Esophagus muscularis mucosa (tissue), 3 donors: ENCODE measurements at regions not wholly inside any gene's neighbourhood (a gene's known extent, or its start where the extent isn't known, plus 50 kb on each side); places are given as distances from the start of the nearest gene placed in this dataset.

Experiments
- CTCF ChIP-seq, 3 experiments: fragments of 200-600 bp in 2 of 3; fragments of 450-650 bp in 1 of 3; sonication (generic) in 2 of 3; IDR thresholded peaks; one replicate each; pipeline ENCODE4 v1.5.1; 2017 to 2019; ENCODE audit warnings: antibody characterized with exemption in 3 of 3, mild to moderate bottlenecking in 2 of 3, moderate library complexity in 1 of 3
- POLR2A ChIP-seq: fragments of 450-650 bp; IDR thresholded peaks from one replicate; pipeline ENCODE4 v1.6.1; 2017; ENCODE audit warnings: antibody characterized with exemption, moderate library complexity, mild to moderate bottlenecking, low read depth
- POLR2AphosphoS5 ChIP-seq, 2 donors: sonication (generic); formaldehyde crosslinking; IDR thresholded peaks; one replicate each; pipeline ENCODE4 v1.6.1; 2017; ENCODE audit warnings: antibody characterized with exemption in 2 of 2

GRCh38 chr14:26738571-26738970, 140.7 kb upstream of the NOVA1 start:
- TF ChIP-seq POLR2A (no peak), CTCF (IDR thresholded peaks at IDR 0.05) (no peak), POLR2AphosphoS5 (IDR thresholded peaks at IDR 0.05) (no peak)
